B cell (primary cell): ENCODE measurements at regions not wholly inside any gene's neighbourhood (a gene's known extent, or its start where the extent isn't known, plus 50 kb on each side); places are given as distances from the start of the nearest gene placed in this dataset.

Experiments used
- ATAC-seq: fragments of 200-7000 bp; cut with Tn5 transposase; one replicate; pipeline ENCODE4 v1.10.0; 2021; ENCODE audit warnings: low read depth, mild to moderate bottlenecking, moderate number of reproducible peaks, moderate library complexity
- CTCF ChIA-PET: fragments of 350-600 bp; sonication (Branson Sonifier 250); formaldehyde crosslinking; loops from one replicate; lab custom pipeline; 2021; ENCODE audit warnings: antibody characterized with exemption, inconsistent platforms; lab: Charles Lee
- POLR2A ChIA-PET: fragments of 350-600 bp; sonication (Branson Sonifier 250); formaldehyde crosslinking; loops from one replicate; lab custom pipeline; 2021; ENCODE audit warnings: antibody characterized with exemption; lab: Charles Lee
- DNase-seq: peaks from one replicate; pipeline ENCODE4 v3.0.0; 2013
- H2AFZ ChIP-seq: 2 replicates; pipeline ENCODE4 v1.6.1; 2012; ENCODE audit warnings: mild to moderate bottlenecking, low read depth, low read length; ENCODE audit not compliant: insufficient read depth, poor library complexity, severe bottlenecking
- H3K27ac ChIP-seq, 2 donors: 1 replicate in 1 of 2; 2 replicates in 1 of 2; pipeline ENCODE4 v1.5.1; 2012 to 2013; ENCODE audit warnings: low read length in 2 of 2, mild to moderate bottlenecking in 2 of 2, moderate library complexity in 1 of 2
- H3K27me3 ChIP-seq, 4 experiments: fragments of 200-600 bp in 1 of 4; sonication (generic) in 1 of 4; replicated peaks in 1 of 4; 1 replicate in 2 of 4; 2 replicates in 2 of 4; pipeline versions ENCODE4 v1.6.1 to v1.7.0; 2013 to 2016; ENCODE audit warnings: low read length in 3 of 4, mild to moderate bottlenecking in 2 of 4, mixed read lengths in 1 of 4, moderate library complexity in 1 of 4; ENCODE audit not compliant: insufficient read depth in 4 of 4, control insufficient read depth in 3 of 4; ENCODE audit errors: control extremely low read depth in 1 of 4
- H3K36me3 ChIP-seq, 2 experiments: replicated peaks in 1 of 2; 1 replicate in 1 of 2; 2 replicates in 1 of 2; pipeline versions ENCODE4 v1.6.1 to v1.7.1; 2013; ENCODE audit warnings: low read length in 1 of 2; ENCODE audit not compliant: insufficient read depth in 2 of 2, control insufficient read depth in 1 of 2; ENCODE audit errors: control extremely low read depth in 1 of 2, extremely low read depth in 1 of 2
- H3K4me1 ChIP-seq, 2 donors: fragments of 200-600 bp in 1 of 2; sonication (generic) in 1 of 2; 1 replicate in 1 of 2; 2 replicates in 1 of 2; pipeline versions ENCODE4 v1.5.1 to v1.6.1; 2013 to 2017; ENCODE audit warnings: low read length in 2 of 2; ENCODE audit not compliant: control insufficient read depth in 2 of 2, insufficient read depth in 2 of 2
- H3K4me2 ChIP-seq: replicated peaks from 2 replicates; pipeline ENCODE3; 2012; ENCODE audit warnings: mild to moderate bottlenecking, low read depth, low read length; ENCODE audit not compliant: poor library complexity, severe bottlenecking
- H3K4me3 ChIP-seq, 5 experiments: fragments of 200-600 bp in 1 of 5; sonication (generic) in 1 of 5; 1 replicate in 3 of 5; 2 replicates in 2 of 5; pipeline versions ENCODE4 v1.5.1 to v1.7.0; 2011 to 2016; ENCODE audit warnings: low read length in 4 of 5, mild to moderate bottlenecking in 4 of 5, low read depth in 2 of 5, control low read depth in 1 of 5, moderate library complexity in 1 of 5; ENCODE audit not compliant: insufficient read depth in 1 of 5; ENCODE audit errors: control extremely low read depth in 1 of 5, extremely low read depth in 1 of 5
- H3K79me2 ChIP-seq: fragments of 200-600 bp; sonication (generic); one replicate; pipeline ENCODE4 v1.6.0; 2016; ENCODE audit warnings: low read length; ENCODE audit not compliant: control insufficient read depth, insufficient read depth
- H3K9ac ChIP-seq: fragments of 200-600 bp; sonication (generic); 2 replicates; pipeline ENCODE4 v1.6.1; 2017; ENCODE audit warnings: mild to moderate bottlenecking, low read length, moderate library complexity
- H3K9me3 ChIP-seq, 3 donors: one replicate each; pipeline versions ENCODE4 v1.6.1 to v1.7.1; 2013; ENCODE audit warnings: low read length in 2 of 3; ENCODE audit not compliant: control insufficient read depth in 2 of 3, insufficient read depth in 1 of 3; ENCODE audit errors: control extremely low read depth in 1 of 3
- H4K20me1 ChIP-seq: 2 replicates; pipeline ENCODE4 v1.6.0; 2012; ENCODE audit warnings: mild to moderate bottlenecking, low read length; ENCODE audit not compliant: insufficient read depth, control insufficient read depth, poor library complexity, severe bottlenecking
- H3K27ac Mint-ChIP-seq: one replicate; pipeline ENCODE4 v1.8.0; 2021; ENCODE audit warnings: mixed read lengths
- H3K27me3 Mint-ChIP-seq: one replicate; pipeline ENCODE4 v1.8.0; 2021; ENCODE audit warnings: mixed read lengths
- H3K4me1 Mint-ChIP-seq: one replicate; pipeline ENCODE4 v1.8.0; 2021; ENCODE audit warnings: mixed read lengths
- H3K4me3 Mint-ChIP-seq: one replicate; pipeline ENCODE4 v1.8.0; 2021; ENCODE audit warnings: mixed read lengths
- H3K9me3 Mint-ChIP-seq: one replicate; pipeline ENCODE4 v1.8.0; 2022; ENCODE audit warnings: mixed read lengths; ENCODE audit not compliant: insufficient read depth
- CTCF ChIP-seq: fragments of 200-600 bp; IDR thresholded peaks from one replicate; pipeline ENCODE4 v1.8.0; 2022; ENCODE audit warnings: antibody characterized with exemption, mild to moderate bottlenecking
- EZH2 ChIP-seq: IDR thresholded peaks from 2 replicates; pipeline ENCODE4 v1.6.1; 2012; ENCODE audit warnings: borderline replicate concordance, low read depth, mild to moderate bottlenecking, moderate library complexity, low read length; ENCODE audit not compliant: insufficient read depth, poor library complexity, severe bottlenecking
- WGBS: methylation state at CpG from one replicate; pipeline ENCODE4 v1.1.5; 2013; ENCODE audit warnings: missing lambda C conversion rate; ENCODE audit not compliant: insufficient coverage; 5-methylcytosine and 5-hydroxymethylcytosine counted together
- intact Hi-C: fragments of 100-400 bp; cut with micrococcal nuclease; formaldehyde crosslinking; loops from one replicate; pipeline ENCODE4 v1.10.0; 2022

DNA sequence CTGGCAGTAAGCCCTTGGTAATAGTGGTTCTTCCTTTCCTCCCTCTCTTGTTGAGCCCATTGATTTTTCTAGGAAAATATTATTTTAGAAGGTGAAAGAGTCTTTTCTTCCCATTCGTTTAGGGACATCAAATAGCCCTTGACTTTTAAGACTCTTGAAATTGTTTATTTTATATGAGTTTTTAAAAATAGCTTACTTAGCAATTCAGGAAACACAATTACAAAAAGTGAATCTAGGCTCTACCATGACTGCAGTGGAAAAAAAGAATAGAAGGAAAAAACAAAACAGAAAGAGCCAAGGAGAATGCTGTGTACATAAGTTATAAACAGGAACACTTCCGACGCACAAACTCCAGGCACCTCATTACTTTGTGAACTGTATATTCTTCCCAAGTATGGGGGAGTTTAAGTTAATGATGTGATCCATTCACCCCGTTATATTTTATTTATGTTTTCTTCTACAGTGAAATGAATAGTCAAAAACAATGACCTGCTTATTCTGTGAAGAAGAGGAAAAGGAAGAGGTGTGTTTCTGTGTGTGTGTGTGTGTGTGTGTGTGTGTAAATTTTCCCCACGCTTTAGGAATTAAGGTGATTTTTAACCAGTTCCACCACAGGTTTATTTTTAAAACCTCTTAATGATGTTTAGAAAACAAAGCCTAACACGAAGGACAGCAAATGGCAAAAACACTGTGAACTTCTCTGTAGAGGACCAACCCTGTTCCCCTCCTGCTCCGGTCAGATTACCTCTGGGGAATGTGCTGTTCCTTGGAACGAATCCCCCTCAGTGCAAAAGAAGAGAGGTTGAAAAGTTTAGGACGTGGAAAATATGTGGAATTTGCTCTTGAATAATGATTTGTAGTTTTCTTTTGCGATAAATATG is 266.3 kb downstream of the KLF5 start:
- no peaks in the 10 kb centered on the region for H3K9me3 ChIP-seq
- Mint-ChIP-seq H3K4me3 (no peak overlapping the region), H3K4me1 (no peaks in the 10 kb centered on the region), H3K27me3 (no peaks in the 10 kb centered on the region), H3K27ac (no peak overlapping the region), H3K9me3 (no peaks in the 10 kb centered on the region)
- CTCF ChIA-PET, result no interaction called here
- no peak overlapping the region for H3K4me3 ChIP-seq
- H4K20me1 ChIP-seq, result no peaks in the 10 kb centered on the region
- intact Hi-C loops, result no loop called here
- no peak overlapping the region for H3K27ac ChIP-seq
- H2AFZ ChIP-seq, result no peak overlapping the region
- WGBS, result 60% methylated on average over 1 of the region's 10 CpGs
- no peak for TF ChIP-seq EZH2
- TF ChIP-seq CTCF, result no peak
- H3K27me3 ChIP-seq, result no peaks in the 10 kb centered on the region
- no peaks in the 10 kb centered on the region for H3K4me1 ChIP-seq
- H3K36me3 ChIP-seq, result no peaks in the 10 kb centered on the region
- H3K4me2 ChIP-seq, result no peak overlapping the region
- POLR2A ChIA-PET, result no interaction called here
- ATAC-seq (no peak), DNase-seq (no peak)
- H3K79me2 ChIP-seq, result no peaks in the 10 kb centered on the region
- no peak overlapping the region for H3K9ac ChIP-seq

- ChIA-PET POLR2A (no interaction called here), CTCF (no interaction called here)
- no peaks in the 10 kb centered on the region for H3K9me3 ChIP-seq
- Mint-ChIP-seq H3K27ac (no peak overlapping the region), H3K4me1 (no peaks in the 10 kb centered on the region), H3K4me3 (no peak overlapping the region), H3K9me3 (no peaks in the 10 kb centered on the region), H3K27me3 (no peaks in the 10 kb centered on the region)
- H2AFZ ChIP-seq, result no peak overlapping the region
- no peak overlapping the region for H3K27ac ChIP-seq
- no peaks in the 10 kb centered on the region for H3K79me2 ChIP-seq
- no peaks in the 10 kb centered on the region for H3K27me3 ChIP-seq
- no peaks in the 10 kb centered on the region for H3K4me1 ChIP-seq
- H3K4me3 ChIP-seq, result no peak overlapping the region
- no peaks in the 10 kb centered on the region for H4K20me1 ChIP-seq
- no peak overlapping the region for H3K9ac ChIP-seq
- DNase-seq (no peak), ATAC-seq (no peak)
- no peak overlapping the region for H3K4me2 ChIP-seq
- no CpG with 5 or more reads among the region's 1 CpG for WGBS
- TF ChIP-seq CTCF (no peak), EZH2 (no peak)
- intact Hi-C loops, result no loop called here
- H3K36me3 ChIP-seq, result no peaks in the 10 kb centered on the region
Observed at GRCh38 chr13:73323615-73324014, 264.8 kb downstream of the KLF5 start.
